ENCODE measurements at regions not wholly inside any gene's neighbourhood (a gene's known extent, or its start where the extent isn't known, plus 50 kb on each side); places are given as distances from the start of the nearest gene placed in this dataset.

DNA sequence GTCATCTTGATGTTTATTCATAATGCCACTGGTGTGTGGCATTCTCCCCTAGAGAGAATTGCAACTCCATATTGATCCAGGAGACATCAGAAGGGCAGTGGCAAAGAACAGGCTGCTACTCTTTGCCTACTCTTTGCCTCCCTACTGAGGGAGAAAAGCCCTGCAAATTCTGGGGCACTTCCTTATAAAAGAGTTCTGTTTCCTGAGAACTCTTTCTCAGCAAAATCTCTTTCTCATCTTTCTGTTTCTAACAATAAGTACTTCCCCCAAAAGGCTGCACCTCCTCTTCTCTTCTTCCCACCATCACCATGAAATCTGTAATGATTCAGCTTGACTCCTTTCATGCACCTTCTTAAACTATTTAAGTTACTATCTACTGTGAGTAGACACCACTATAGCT, 270.3 kb downstream of the MREG start:
- H3K27me3 ChIP-seq, result no peaks in the 10 kb centered on the region
- ATAC-seq (no peak), DNase-seq (no peak)
- peaks cover 0 to 27% (median 7%) of the 10 kb centered on the region in 4 donors for H3K4me1 ChIP-seq
- no peak overlapping the region for H3K27ac ChIP-seq
- no peaks in the 10 kb centered on the region for H3K9me3 ChIP-seq
- H3K4me3 ChIP-seq, result no peak overlapping the region
- TF ChIP-seq, protein P1, sequence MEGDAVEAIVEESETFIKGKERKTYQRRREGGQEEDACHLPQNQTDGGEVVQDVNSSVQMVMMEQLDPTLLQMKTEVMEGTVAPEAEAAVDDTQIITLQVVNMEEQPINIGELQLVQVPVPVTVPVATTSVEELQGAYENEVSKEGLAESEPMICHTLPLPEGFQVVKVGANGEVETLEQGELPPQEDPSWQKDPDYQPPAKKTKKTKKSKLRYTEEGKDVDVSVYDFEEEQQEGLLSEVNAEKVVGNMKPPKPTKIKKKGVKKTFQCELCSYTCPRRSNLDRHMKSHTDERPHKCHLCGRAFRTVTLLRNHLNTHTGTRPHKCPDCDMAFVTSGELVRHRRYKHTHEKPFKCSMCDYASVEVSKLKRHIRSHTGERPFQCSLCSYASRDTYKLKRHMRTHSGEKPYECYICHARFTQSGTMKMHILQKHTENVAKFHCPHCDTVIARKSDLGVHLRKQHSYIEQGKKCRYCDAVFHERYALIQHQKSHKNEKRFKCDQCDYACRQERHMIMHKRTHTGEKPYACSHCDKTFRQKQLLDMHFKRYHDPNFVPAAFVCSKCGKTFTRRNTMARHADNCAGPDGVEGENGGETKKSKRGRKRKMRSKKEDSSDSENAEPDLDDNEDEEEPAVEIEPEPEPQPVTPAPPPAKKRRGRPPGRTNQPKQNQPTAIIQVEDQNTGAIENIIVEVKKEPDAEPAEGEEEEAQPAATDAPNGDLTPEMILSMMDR (IDR thresholded peaks at IDR 0.05), result no peak
- TF ChIP-seq POLR2A (IDR thresholded peaks at IDR 0.05), result no peak
- H3K36me3 ChIP-seq, result no peaks in the 10 kb centered on the region
- intact Hi-C loops (cut with DNase I), result no loop called here

DNA sequence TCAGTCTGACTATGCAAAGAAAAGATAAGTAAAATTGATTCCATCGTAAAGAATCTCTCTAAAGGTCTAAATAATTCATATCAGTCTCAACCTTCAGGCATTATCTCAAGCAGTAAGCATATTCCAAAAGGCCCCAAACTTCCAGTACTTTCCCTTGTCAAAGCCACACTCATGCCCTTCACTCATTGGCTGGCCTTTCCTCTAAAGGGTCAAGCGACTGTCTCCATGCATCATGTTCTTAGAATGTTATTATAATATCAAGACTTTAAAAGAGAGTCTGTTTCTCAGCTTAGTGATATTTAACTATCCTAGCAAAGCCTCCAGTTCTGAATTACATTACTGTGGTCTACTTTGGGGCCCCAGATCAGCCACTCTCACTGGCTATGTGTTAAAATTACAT, 271.3 kb downstream of the MREG start:
- no peak for DNase-seq
- Histone ChIP-seq H3K27ac (no peak overlapping the region), H3K4me1 (peaks cover 0 to 17% (median 2%) of the 10 kb centered on the region in 4 donors), H3K9me3 (no peaks in the 10 kb centered on the region), H3K36me3 (no peaks in the 10 kb centered on the region), H3K4me3 (no peak overlapping the region), H3K27me3 (no peaks in the 10 kb centered on the region)
- TF ChIP-seq, protein P1 (IDR thresholded peaks at IDR 0.05), result no peak
- no peak for TF ChIP-seq POLR2A (IDR thresholded peaks at IDR 0.05)
- WGBS (ENCODE audit: insufficient coverage, low coverage, low lambda C conversion rate, missing lambda C conversion rate), result 95% methylated on average over 2 of the region's 2 CpGs
- no peak for ATAC-seq
- intact Hi-C loops (cut with DNase I), result no loop called here

DNA sequence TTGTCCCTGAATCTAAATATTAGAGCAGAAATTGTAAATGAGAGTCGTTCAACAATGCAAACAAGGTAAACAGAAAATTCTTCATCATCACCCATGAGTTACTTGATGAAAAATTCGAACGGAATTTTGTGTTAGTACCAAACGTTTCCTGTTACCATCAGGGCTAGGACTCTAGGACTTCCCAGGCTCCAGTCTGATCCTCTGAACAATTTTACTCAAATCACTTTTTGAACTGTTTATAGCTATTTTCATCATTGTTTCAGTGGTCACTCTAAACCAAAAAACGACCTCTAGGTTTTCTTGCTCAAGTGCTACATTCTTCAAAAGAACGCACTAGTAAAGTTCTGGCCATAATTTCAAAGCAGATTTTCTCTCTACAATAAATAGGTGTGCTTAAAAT, 273.3 kb downstream of the MREG start:
- no peak for DNase-seq
- ATAC-seq, result no peak
- Histone ChIP-seq H3K4me3 (no peak overlapping the region), H3K36me3 (no peaks in the 10 kb centered on the region), H3K27ac (no peak overlapping the region), H3K4me1 (peaks cover 0 to 10% (median 0%) of the 10 kb centered on the region in 4 donors), H3K9me3 (no peaks in the 10 kb centered on the region), H3K27me3 (no peaks in the 10 kb centered on the region)
- WGBS (ENCODE audit: insufficient coverage, low coverage, low lambda C conversion rate, missing lambda C conversion rate), result 91% methylated on average over 6 of the region's 6 CpGs
- TF ChIP-seq, protein P1 (IDR thresholded peaks at IDR 0.05), result no peak
- intact Hi-C loops (cut with DNase I), result no loop called here

DNA sequence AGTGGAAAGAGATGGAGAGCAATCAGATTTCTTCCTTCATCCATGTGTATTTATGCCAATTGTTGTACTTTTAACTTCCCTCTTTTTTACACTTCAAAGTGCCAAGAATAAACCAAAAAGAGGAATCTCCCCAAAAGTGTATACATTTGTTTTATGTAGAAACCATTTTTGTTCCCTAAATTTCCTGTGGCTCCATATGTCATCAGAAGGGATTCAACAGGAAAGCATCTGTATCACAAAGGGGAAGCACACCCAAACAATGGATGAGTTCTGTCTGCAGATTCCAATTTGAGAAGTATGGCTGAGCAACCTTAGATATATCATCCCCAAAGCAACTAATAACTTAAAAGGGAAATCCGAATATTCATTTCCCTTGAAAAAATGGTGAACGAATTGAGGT, 275.0 kb downstream of the MREG start:
- Histone ChIP-seq H3K4me3 (no peak overlapping the region), H3K27me3 (no peaks in the 10 kb centered on the region), H3K27ac (no peak overlapping the region), H3K36me3 (no peaks in the 10 kb centered on the region), H3K9me3 (no peaks in the 10 kb centered on the region), H3K4me1 (no peaks in the 10 kb centered on the region)
- TF ChIP-seq, protein P1 (IDR thresholded peaks at IDR 0.05), result no peak
- TF ChIP-seq POLR2A (IDR thresholded peaks at IDR 0.05), result no peak
- ATAC-seq (no peak), DNase-seq (no peak)
- 80% methylated on average over 2 of the region's 2 CpGs for WGBS (ENCODE audit: insufficient coverage, low coverage, low lambda C conversion rate, missing lambda C conversion rate)
- intact Hi-C loops (cut with DNase I), result no loop called here

DNA sequence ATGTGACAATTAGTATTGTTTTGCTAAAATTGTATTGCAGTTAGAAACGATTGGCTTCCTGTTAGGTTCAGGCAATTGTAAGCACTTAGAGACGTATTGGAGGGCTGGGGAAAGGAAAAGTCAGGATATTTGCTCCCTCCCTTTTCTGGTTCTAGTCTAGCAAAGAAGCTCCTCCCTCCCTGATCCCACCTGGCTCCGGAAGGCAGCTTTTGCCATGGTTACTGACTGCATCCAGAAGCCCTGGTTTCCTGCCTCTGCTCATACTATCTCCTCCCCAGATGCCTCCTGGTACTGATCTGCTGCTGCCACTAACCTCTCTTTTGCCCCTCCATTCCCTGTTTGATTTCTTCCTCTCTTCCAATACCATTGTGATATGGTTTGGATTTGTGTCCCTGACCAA, 275.9 kb downstream of the MREG start:
- Histone ChIP-seq H3K36me3 (no peaks in the 10 kb centered on the region), H3K4me3 (no peak overlapping the region), H3K4me1 (no peaks in the 10 kb centered on the region), H3K27me3 (no peaks in the 10 kb centered on the region), H3K9me3 (no peaks in the 10 kb centered on the region), H3K27ac (no peak overlapping the region)
- 40% methylated on average over 2 of the region's 3 CpGs for WGBS (ENCODE audit: insufficient coverage, low coverage, low lambda C conversion rate, missing lambda C conversion rate)
- ATAC-seq (no peak), DNase-seq (no peak)
- intact Hi-C loops (cut with DNase I), result no loop called here
- no peak for TF ChIP-seq POLR2A (IDR thresholded peaks at IDR 0.05)
- TF ChIP-seq, protein P1 (IDR thresholded peaks at IDR 0.05), result no peak

All from right lobe of liver (tissue), 6 donors.